ENCODE measurements at regions not wholly inside any gene's neighbourhood (a gene's known extent, or its start where the extent isn't known, plus 50 kb on each side); places are given as distances from the start of the nearest gene placed in this dataset.
A peak's percentile ranks its signal among the peaks of the same experiment; 100 is the strongest.

GRCh38 chr16:77540646-77541045 is 105.8 kb upstream of the ADAMTS18 start:
- no peak for DNase-seq (ENCODE audit: low spot score in 2 of 2)
- TF ChIP-seq POLR2AphosphoS5 (IDR thresholded peaks at IDR 0.05): no peak
- TF ChIP-seq CTCF (IDR thresholded peaks at IDR 0.05): no peak
- no peak for TF ChIP-seq POLR2A (IDR thresholded peaks at IDR 0.05)
- no peaks in the 10 kb centered on the region for H3K27me3 ChIP-seq

GRCh38 chr16:77541165-77541564 is 106.3 kb upstream of the ADAMTS18 start:
- TF ChIP-seq POLR2A (IDR thresholded peaks at IDR 0.05) (no peak), POLR2AphosphoS5 (IDR thresholded peaks at IDR 0.05) (no peak), CTCF (IDR thresholded peaks at IDR 0.05) (no peak)
- H3K4me1 ChIP-seq: no peaks in the 10 kb centered on the region
- DNase-seq (ENCODE audit: low spot score in 2 of 2): no peak
- intact Hi-C loops (cut with DNase I; ENCODE audit: low total_unique reads): no loop called here
- no peaks in the 10 kb centered on the region for H3K36me3 ChIP-seq
- peak overlapping the region in 1 of 2 donors; percentile 25 for H3K27ac ChIP-seq
- H3K9me3 ChIP-seq: no peaks in the 10 kb centered on the region
- no peak overlapping the region for H3K4me3 ChIP-seq
- H3K27me3 ChIP-seq: no peaks in the 10 kb centered on the region

More at GRCh38 chr16:77540646-77541045, 105.8 kb upstream of the ADAMTS18 start:
- Histone ChIP-seq H3K36me3 (no peaks in the 10 kb centered on the region), H3K9me3 (no peaks in the 10 kb centered on the region), H3K4me3 (no peak overlapping the region), H3K27ac (peak overlapping the region in 1 of 2 donors; percentile 25), H3K4me1 (no peaks in the 10 kb centered on the region)
- intact Hi-C loops (cut with DNase I; ENCODE audit: low total_unique reads): no loop called here

GRCh38 chr16:77548151-77548550 is 113.3 kb upstream of the ADAMTS18 start:
- Histone ChIP-seq H3K27ac (no peak overlapping the region), H3K36me3 (no peaks in the 10 kb centered on the region), H3K4me1 (no peaks in the 10 kb centered on the region), H3K9me3 (no peaks in the 10 kb centered on the region), H3K27me3 (no peaks in the 10 kb centered on the region), H3K4me3 (no peak overlapping the region)
- DNase-seq (ENCODE audit: low spot score in 2 of 2): no peak
- no peak for TF ChIP-seq POLR2AphosphoS5 (IDR thresholded peaks at IDR 0.05)
- TF ChIP-seq CTCF (IDR thresholded peaks at IDR 0.05): no peak
- TF ChIP-seq POLR2A (IDR thresholded peaks at IDR 0.05): no peak
- intact Hi-C loops (cut with DNase I; ENCODE audit: low total_unique reads): no loop called here

GRCh38 chr16:77548766-77549165 is 113.9 kb upstream of the ADAMTS18 start:
- Histone ChIP-seq H3K9me3 (no peaks in the 10 kb centered on the region), H3K27ac (no peak overlapping the region), H3K4me3 (no peak overlapping the region), H3K27me3 (no peaks in the 10 kb centered on the region), H3K36me3 (no peaks in the 10 kb centered on the region), H3K4me1 (no peaks in the 10 kb centered on the region)
- DNase-seq (ENCODE audit: low spot score in 2 of 2): no peak
- no peak for TF ChIP-seq POLR2A (IDR thresholded peaks at IDR 0.05)
- no peak for TF ChIP-seq POLR2AphosphoS5 (IDR thresholded peaks at IDR 0.05)
- TF ChIP-seq CTCF (IDR thresholded peaks at IDR 0.05): no peak
- intact Hi-C loops (cut with DNase I; ENCODE audit: low total_unique reads): no loop called here

- TF ChIP-seq POLR2A (IDR thresholded peaks at IDR 0.05) (no peak), CTCF (IDR thresholded peaks at IDR 0.05) (no peak), POLR2AphosphoS5 (IDR thresholded peaks at IDR 0.05) (no peak)
- Histone ChIP-seq H3K36me3 (no peaks in the 10 kb centered on the region), H3K9me3 (no peaks in the 10 kb centered on the region), H3K4me3 (no peak overlapping the region), H3K27me3 (no peaks in the 10 kb centered on the region), H3K4me1 (no peaks in the 10 kb centered on the region), H3K27ac (no peak overlapping the region)
- intact Hi-C loops (cut with DNase I; ENCODE audit: low total_unique reads): no loop called here
- DNase-seq (ENCODE audit: low spot score in 2 of 2): no peak
Measured at GRCh38 chr16:77549876-77550275, 115.0 kb upstream of the ADAMTS18 start.

Data from breast epithelium (tissue), 4 donors.